COLO829 (cell line): ENCODE measurements at regions not wholly inside any gene's neighbourhood (a gene's known extent, or its start where the extent isn't known, plus 50 kb on each side); places are given as distances from the start of the nearest gene placed in this dataset.

Experiments
- DNase-seq: peaks from one replicate; pipeline ENCODE4 v3.0.0; 2012; ENCODE audit warnings: low spot score

DNA sequence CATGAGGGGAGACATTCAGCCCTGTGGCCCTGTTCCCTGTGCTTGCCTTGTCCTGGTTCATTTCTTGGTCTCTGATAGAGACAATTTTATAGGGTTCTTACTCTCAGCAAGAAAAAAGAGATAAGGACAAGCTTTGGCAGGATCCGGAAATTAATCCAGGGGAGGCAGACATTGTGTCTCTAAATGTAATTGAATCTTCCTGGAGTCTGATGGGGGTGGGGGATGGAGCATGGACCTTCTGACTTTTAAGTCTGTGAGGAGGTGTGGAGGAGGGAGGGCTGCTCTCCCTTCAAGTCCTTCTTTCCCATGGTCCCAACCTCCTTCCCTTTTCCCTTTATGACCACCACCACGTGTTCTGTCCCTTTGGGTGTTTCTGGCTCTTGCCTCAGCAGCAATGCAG lies 512.7 kb downstream of the DHX35 start:
- no peak for DNase-seq

DNA sequence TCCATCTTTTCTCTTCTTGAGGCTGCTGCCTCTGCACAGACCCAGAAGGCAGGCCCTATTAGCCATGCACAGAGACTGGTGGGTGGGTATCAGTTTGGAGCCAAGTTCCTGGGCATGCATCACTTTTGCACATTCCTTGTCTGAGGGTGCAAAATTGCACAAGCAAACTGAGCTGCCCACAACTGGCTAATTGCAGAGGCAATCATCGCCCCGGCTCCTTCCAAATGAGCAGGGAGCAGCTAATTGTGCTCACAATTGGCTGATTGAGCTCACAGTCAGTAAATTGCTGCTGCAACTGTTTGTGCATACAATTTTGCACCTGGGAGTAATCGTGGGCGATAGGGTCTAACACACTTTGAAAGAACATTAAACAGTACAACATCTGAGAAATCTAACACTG lies 511.4 kb downstream of the DHX35 start:
- DNase-seq = no peak

DNA sequence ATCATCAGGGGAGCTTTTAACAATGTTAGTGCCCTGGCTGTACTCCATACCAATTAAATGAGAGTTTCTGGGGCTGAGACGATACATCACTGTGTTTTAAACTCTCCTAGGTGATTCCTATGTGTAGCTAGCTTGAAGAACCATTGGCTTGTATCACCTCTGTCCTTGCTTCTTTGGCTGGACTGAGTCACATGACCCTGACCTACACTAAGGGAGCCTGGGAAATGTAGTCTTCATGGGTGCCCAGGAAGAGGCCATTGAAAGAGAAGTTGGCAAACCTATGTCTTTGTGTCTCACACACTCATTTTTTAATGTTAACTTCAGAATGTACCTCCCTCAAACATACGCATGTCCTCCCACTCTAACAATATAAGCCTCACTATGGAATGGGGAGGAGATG lies 506.6 kb downstream of the DHX35 start:
- DNase-seq = no peak

DNA sequence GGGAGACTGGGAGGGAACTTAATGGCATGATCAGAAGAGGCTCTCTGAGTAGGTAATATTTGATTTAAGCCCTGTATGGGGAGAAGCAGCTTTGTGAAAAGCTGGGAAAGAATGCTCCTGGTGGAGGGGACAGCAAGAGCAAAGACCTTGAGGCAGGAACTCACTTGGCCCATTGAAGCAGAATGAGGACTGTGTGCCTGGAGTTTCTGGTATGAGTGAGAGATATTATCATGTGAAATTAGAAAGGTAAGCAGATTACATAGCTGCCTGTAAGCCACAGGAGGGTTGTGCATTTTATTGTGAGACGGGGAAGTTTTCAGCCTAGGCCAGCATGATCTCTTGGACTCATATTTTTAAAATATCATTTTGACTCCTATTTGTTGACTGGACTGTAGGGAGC lies 502.1 kb downstream of the DHX35 start:
- no peak for DNase-seq

DNA sequence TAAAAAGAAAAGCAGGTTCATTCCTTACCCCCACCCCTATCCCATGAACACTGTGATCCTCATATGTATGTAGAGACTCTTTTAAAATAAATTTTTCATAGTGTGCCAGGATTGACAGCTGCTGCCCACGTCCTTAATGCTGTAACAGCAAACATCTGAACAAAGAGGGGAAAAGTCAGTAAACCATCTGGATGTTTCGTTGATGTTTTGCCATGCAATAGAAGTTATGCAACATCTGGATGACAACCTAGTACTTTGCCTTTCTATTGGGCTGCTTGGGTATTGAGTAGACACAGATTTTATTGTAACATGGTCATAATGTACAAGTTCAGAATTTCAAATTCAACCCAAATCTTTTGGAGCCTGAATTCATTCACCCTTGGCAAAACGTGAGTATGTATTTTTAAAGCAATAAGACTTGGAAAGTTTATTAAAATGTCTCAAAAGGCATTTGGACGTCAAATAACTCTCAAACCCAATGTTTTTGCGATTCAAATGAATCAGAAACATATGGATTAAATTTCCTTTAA lies 500.3 kb downstream of the DHX35 start:
- DNase-seq = no peak

DNA sequence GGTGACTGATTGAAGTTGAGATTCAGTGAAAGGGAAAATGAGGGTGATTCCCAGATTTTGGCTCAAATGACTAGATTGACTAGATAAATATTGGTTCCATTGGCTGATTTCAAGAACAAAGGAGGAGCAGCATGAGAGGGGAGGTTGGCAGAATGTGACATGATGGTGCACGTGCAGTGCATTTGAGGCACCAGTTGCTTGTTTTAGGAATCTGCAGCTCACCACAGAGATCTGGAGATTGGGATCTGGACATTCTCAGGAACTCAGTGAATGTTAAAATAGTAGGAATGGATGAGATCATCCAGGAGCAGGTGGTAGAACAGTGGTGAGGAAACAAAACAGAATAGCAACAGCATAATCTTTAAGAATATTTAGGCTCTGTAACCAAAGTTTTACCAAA lies 496.3 kb downstream of the DHX35 start:
- DNase-seq = no peak

DNA sequence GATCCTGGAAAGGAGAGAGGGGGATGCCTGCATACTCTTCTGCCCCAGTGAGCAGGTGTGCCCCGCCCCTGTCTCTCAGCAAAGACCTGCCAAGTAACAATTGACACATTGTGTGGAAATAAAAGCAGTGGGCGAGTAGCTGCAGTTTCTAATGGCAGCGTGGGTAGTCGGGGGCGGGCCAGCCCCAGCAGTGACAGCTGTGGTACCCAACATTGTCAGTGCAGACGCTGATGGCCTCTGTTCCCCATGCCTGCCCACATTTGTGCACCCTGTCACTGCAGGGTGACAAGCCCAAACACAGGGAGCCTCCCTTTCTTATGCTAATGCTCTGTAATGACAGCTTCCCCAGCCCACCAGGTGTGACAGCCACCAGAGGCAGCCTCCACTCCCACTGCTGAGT lies 491.7 kb downstream of the DHX35 start:
- DNase-seq = no peak

DNA sequence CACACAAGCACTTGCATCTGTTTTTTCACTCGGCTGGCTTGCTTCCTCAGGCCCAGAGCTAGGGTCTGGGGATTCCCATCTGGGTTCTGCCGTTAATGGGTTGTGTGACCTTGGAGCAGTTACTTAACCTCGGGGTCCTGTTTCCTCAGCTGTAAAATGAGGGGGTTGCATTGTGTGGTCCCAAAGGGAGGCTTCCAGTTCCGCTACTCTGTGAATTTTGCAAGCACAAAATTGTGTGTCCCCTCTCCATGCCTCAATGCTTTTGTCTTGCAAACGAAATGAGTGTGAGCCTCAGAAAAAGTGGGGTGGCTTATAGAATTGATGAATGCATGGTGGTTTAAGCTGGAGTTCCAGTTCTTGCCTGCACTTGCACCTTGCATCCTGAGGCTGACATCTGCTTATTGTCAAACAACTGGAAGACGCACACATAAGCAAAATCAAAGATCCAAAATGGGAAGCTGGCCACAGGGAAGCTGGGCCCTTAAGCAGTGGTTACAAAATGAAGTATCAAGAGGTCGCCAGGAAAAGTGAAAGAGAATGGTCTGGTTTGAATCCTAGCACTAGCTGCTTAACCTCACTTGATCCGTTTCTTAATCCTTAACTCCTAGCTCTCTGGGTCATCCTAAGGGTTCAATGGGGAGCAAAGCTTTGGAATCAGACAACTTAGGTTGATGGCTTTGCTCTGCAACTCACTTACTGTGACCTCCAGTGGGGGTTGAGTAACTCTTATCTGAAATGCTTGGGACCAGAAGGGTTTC lies 490.6 kb downstream of the DHX35 start:
- no peak for DNase-seq

DNA sequence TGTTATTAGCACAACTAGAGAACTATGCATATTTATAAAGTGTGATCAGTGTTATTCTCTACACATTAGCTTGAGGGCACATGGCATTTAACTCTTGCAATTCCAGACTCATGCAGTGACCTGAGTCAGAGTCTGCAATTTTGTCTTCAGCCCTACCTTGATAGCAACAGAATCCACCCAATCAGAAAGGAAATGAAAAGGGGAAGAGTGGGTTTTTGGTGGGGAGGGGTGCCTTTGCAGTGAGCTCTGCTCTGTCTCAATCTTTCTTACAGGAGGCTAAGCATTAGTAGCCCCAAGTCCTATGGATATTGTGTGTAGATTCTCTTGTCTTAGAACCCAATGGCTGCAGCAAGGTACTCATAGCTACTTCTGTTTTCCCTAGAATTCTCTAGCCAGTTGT lies 489.2 kb downstream of the DHX35 start:
- DNase-seq = no peak

DNA sequence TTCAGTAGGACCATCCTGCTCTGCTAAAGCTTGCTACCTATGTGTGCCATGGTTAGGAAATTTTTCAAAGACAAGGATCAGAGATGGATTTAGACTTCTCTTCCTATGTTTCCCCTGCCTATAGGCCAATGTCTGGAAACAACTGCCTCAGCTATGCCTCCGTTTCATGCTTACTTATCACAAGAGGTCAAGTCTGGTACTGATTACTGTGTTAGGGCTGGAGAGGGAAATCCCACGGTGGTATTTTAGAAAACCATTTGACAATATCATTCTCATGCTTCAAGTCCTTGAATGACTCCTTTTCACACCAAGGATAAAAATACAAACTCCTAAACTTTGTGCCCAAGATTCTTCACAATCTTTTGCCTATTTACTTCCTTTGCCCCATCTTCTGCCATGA lies 484.3 kb downstream of the DHX35 start:
- no peak for DNase-seq

DNA sequence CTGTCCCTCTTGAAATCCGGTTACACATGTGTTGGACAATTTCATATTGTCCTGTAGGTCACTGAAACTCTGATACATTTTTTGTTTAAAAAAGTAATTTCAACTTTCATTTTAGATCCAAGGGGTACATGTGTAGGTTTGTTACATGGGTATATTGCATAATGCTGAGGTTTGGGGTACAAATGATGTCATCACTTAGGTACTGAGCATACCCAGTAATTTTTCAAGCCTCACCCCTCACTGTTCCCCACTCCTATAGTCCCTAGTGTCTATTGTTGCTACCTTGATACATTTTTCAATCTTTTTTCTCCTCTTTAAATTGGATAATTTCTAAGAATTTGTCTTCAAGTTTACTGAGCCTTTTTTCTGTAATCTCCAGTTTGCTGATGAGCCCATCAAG lies 483.0 kb downstream of the DHX35 start:
- no peak for DNase-seq

DNA sequence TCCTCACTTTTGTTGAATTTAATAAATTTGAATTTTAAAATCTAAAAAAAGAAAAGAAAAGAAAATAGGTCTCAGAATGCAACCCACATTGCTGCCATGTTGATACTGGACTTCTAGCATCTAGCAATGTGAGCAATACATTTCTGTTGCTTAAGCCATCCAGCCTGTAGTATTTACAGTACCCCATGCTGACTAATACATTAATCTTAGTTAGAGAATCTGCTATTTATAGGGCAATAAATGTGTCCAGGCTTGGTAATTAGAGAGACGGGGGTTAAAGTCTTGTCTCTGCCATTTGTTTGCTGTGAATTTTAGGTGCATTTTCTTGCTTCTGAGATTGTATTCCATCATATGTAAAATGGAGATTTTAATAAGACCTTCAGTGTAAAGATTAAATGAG lies 471.3 kb downstream of the DHX35 start:
- DNase-seq = no peak

DNA sequence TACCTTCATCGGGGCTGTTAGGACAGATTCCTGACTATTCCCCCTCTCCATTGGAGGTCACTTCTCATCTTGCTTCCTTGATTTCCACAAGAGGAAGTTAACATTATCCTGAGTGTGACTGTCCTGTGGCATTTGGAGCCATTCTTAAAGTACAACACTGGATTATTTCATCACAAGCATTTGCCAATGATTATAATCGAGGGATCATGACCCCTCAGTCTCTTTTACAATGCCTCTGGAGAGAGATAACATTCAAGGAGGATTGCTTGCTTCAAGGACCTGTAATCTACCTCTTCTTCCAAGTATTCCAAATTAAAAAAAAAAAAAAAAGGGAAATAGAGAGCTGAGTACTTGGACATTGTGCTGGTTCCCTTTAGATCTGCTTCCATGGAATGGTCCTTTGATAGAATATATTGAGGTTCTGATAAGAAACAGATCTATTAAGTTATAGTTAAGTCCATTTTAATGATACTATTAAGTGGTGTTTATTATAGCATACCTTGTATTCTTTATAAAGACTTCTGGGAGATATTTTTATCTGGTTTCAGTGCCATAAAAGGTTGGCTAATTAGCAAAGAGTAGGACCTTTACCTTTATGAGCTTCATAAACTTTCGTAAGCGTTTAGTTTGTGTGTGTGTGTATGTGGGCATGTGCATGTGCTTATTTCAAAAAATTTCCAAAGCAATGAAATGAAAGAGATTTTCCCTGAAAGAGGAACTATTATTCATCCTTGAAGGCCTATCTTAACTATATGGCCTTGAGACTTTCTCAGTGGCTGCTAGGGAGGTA lies 469.1 kb downstream of the DHX35 start:
- no peak for DNase-seq

DNA sequence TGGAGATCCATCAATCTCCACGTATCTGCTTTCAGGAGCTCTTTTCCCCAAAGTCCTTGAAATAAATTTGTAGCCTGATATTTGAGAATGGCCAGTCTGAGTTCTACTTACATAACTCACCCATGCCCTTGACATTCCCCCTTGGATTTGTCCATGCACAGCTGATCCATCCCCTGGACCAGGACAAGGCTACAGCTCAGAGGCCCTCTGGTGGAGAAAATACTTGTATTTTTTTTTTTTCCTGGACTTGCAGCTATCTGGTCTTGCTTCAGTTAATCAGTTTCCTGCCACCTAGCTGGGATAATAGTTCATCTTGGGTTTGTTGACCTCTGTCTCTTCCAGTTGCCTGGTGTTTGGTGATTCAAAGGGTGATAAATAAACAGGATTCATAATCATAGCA lies 467.6 kb downstream of the DHX35 start:
- no peak for DNase-seq

DNA sequence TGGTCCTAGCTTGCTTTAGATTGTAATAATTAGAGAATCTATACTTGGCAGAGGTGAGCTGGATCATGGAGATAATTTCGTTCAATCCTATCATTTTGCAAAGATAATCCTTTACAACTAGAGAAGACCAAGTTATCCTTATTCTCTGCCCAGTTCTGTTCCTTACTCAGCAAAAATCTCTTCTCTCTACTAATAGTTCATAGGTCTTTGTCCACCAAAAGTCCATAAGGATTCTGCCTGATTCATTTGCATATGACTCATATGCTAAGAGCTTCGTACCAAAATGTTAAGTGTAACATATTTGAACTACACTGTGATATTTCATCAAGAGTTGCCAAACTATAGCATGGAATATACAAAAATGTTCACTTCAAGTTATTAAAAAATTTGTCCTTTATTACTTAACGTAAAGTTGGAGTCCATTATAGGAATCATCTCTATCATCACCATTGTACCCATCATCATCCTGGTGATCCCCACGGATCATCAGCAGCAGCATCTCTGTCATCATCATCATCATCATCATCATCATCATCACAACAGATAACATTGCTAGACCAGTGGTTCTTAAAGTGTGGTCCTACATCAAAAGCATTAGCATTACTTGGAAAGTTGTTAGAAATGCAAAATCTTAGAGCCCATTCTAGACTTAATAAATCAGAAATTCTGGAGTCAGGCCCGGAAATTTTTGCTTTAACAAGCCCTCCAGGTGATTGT lies 463.0 kb downstream of the DHX35 start:
- no peak for DNase-seq

DNA sequence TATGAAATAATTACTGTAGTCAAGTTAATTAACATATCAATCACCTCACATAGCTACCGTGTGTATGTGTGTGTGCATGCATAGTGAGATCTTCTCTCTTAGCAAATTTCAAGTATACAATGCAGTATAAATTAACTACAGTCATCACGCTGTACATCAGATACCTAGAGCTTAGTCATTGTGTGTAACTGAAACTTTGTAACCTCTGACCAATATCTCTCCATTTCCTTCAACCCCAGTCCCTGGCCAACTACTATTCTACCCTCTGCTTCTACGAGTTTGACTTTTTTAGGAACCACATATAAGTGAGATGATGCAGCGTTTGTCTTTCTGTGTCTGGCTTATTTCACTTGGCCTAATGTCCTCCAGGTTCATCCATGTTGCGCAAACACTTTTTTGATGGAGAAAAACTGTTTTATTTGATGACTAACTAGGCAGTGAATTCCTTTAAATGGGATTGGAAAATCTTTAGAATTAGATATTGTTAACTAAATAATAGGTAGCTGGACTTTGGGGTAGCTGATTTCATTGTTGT lies 459.5 kb downstream of the DHX35 start:
- no peak for DNase-seq

DNA sequence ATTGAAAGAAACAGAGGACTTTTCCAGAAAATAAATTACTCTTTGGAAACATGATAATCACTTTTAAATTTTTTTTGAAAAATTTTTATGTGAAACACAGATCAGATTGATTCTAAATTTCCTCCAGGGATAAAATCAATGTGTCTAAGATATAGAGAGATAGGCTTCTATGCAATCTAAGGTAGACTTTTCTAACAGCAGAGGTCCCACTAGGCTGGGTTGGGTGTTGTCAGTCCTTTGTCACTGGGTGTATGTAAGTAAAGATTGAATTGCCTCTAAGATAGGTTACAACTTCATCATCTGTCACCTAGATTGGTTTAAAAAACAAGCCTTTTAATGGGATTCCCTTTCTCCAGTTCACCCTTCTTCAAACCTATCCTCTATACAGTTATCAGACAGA lies 449.9 kb downstream of the DHX35 start:
- DNase-seq = no peak

DNA sequence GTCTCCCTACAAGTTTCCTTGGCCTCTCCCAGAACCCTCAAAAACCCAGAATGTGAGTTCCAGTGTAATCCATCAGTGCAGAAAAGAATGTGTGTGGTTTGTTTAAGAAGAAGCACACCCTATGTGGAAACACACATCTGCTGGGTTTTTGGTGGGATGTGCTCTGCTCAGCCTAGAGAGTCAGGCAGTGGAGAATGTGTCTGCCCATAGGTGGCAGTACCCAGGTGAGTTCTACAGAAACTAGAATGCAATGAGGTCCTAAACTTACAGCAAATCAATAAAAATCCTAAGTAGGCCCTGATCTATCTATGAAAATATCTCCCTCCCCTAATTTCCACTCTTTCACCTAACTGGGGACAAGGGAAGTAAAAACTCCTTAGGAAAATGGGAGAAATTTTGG lies 437.3 kb downstream of the DHX35 start:
- DNase-seq = no peak

DNA sequence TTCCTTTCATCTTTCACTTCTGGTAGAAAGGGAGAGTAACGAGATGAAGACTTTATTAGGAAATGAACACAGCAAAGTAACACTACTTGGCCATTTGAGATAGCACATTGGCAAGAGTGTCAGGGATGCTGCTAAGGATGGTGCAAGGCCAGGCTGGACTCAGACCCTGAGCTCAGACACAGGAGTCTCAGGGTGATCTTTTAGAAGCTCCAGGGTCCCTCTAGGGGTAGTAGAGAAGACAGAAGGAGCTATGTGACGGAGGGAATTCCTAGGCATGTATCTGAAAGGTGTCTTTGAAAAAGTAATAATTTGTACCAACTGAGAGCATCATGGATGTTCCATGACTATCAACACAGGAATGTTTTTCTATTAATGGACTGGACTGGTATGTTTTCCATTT lies 436.5 kb downstream of the DHX35 start:
- DNase-seq = no peak

DNA sequence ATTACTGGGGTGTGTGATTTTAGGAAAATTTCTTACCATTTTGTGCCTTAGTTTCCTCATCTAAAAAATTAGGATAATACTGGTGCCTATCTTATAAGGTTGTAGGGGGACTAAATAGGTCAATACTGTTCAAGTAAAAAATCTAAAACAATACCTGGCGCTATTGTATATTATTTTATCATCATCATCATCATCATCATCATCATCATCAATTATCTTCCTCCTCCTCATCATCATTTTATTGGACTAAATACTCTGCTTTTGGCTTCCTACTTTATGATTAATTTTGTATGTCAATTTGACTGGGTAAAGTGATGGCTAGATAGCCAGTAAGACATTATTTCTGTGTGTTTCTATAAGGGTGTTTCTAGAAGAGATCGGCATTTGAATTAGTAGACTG lies 435.5 kb downstream of the DHX35 start:
- no peak for DNase-seq

DNA sequence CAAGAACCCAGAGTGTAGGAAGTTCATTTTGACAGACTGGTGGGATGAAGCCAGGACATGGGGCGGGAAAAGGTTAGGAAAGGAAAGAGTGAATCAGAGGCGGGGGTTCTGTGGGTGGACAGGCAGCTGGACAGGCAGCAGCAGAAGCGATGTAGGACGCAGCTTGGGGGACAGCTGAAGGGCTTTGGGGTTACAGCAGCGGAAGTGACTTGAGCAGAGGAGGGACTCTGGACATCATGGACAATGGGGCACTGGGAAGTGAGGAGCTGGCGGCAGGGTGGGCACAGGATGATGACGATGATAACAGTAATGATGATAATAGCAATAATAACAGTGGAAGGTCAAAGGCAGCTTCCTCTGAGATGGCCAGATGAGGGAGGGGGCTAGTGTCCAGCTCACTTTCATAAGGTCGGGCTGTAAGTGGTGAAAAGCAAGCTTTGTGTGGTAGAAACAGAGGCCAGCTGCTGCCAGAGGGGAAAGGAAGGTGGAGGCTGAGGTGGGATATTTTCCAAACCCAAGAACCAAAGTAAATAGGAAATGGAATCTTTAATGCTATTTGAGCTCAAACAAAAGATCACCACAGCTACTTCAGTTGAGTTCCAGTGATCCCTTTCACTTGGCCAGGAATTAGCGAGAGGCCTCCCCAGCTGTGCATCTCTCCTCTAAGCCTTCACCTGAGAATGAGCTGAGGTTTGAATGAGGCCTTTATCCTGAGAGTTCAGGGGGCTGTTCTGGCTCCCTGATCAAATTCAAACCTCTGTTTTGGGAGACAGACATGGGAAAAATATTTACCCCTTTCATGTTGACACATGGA lies 433.5 kb downstream of the DHX35 start:
- DNase-seq = no peak

DNA sequence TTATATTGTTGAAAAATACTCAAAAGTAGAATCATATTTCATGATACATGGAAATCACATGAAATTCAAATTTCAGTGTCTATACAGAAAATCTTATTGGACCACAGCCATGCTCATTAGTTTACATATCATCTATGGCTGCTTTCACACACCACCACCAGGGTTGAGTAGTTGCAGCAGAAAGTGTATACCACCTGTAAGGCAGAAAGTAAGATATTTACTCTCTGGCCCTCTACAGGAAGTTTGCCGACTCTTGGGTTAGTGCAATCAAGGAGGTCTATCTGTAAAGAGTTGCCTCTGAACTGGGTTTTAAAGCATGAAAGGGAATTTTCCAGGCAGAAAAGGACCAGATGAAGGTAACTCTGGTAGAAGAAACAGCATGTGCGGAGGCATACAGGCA lies 432.3 kb downstream of the DHX35 start:
- no peak for DNase-seq
